Cardiac septum (tissue), 1 donor: ENCODE measurements at regions not wholly inside any gene's neighbourhood (a gene's known extent, or its start where the extent isn't known, plus 50 kb on each side); places are given as distances from the start of the nearest gene placed in this dataset.

Source experiments
- DNase-seq: peaks from one replicate; pipeline ENCODE4 v3.0.0-alpha.2; 2020; ENCODE audit warnings: low spot score
- intact Hi-C: fragments of 100-400 bp; cut with DNase I; formaldehyde crosslinking; loops from one replicate; pipeline ENCODE4 v1.14.0; 2022
- donor health status: DM: no; HTN: no; CAD: no.

DNA sequence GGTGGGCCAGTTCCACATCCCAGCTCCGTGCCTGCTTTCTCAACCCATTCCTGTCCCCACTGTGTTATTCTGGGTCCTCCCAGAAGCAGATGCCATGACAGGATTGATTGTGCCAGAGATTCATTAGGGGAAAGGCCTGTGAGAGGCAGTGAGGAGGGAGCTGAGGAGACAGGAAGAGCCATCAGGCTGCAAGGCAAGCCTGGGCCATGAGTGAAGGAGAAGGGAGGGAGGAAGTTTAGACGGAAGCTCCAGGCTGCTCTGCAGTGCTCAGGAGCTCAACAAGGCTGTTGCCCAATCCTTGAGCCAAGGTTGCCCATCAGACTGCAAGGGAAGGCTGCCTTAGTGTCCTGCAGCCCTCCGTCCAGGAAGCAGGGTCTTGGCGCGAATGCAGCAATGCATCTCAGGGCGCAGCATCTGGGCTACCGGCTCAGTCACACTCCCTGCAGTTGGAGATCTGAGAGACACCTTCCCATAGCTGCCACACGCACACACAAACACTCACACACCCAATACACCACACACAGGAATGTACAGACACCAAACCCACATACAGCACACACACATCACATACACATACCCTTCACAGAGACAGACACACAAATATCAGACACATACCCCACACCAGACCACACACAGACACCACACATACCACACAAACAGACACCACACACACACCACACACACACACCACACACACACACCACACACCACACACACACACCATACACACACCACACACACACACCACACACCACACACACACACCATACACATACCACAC is 139.5 kb upstream of the NDUFV2 start:
- no peak for DNase-seq
- intact Hi-C loops: no loop called here

DNA sequence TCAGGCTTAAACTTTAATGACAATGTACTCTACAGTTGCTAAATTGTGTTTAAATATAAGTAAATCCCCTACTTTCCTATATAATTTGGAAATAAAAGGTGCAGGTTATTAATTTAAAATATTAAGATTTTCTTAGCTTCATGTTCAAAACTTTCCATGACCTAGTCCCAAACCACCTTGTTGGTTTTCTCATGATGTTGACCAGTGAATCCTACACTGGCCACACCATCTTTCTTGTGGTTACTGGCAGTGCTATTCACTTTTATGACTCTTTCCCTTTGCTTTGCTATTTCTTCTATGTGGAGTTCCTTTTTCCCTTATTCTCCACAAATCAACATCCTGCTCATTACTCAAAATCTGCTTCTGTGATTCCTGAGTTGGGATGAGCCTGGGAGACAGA is 138.6 kb upstream of the NDUFV2 start:
- no peak for DNase-seq
- intact Hi-C loops: no loop called here

DNA sequence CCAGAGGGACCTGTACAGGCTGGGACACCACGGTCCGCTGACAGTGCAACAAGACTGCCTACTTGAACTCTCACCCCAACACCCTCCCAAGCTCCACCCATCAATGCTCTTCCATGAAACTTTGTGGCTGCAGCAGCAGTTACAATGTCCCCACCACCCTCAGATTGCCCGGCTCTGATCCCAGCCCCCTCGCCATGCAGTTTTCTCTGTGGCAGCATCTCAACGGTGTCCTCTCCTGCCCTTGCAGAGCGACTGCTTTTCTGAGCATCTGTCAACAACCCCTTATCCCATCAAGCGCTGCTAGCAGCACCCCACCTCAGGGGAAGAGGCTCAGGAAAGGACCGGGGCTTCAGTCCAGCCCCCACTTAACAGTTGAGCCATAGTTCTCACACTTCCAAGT is 137.1 kb upstream of the NDUFV2 start:
- intact Hi-C loops: no loop called here
- no peak for DNase-seq

DNA sequence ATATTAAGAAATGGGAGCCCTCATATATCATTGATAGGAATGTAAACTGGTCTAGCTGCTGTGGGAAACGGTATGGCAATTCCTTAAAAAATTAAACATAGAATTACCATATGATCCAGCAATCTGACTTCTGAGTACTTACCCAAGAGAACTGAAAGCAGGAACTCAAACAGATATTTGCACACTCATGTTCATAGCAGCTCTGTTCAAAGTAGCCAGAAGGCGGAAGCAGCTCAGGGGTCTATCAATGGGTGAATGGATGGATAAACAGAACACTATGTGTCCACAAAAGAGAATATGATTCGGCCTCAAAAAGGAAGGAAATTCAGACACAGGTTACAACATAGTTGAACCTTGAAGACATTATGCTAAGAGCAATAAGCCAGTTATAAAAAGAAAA is 135.7 kb upstream of the NDUFV2 start:
- intact Hi-C loops: no loop called here

DNA sequence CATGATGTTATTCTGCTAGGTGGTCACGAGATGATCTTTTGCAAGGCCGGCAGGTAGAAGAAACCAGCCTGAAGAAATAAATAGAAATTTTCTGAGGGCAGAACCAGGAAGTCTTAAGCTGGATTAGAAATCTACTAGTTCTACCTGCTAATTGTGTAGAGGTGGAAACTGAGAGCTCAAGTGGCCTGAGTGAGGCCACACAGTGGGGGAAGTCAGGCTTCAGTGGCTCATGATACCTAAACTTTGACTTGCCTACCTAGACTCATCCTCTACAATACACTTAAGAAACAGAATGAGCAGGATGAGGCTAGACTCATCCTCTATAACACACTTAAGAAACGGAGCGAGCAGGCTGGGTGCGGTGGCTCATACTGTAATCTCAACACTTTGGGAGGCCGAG is 134.9 kb upstream of the NDUFV2 start:
- intact Hi-C loops: no loop called here
- no peak for DNase-seq

More for the DNA sequence above, 135.7 kb upstream of the NDUFV2 start:
- no peak for DNase-seq

DNA sequence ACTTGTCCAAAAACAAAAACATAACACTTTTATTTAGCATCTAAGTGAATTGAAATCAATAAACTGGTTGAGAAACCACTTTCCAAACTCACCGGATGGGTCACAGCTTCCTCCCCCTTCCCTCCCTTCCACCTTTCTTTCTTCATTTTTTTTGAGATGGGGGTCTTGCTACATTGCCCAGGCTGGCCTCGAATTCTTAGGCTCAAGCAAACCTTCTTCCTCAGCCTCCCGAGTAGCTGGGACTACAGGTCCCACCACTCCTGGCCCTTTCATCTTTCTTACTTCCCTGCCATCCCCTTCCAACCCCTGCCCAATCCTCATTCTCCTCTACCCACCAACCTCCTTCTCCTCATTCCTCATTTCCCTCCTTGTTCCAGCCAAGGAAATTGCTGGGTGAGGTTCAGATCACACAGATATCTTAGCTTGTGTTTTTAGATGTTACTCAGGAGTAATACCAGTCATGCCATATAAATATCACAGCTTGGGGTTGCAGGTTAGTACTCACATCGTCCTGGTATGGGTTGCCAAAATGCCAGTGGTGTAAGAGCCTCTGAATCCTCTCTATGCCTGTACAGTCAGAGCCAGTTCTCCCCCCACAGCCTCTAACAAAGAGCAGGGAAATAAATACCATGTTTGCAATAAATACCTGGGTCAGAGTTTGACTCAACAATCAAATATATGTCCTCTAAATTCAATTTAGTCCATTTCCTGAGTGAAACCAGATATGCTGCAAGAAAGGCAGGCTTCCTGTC is 132.7 kb upstream of the NDUFV2 start:
- intact Hi-C loops: no loop called here
- no peak for DNase-seq

DNA sequence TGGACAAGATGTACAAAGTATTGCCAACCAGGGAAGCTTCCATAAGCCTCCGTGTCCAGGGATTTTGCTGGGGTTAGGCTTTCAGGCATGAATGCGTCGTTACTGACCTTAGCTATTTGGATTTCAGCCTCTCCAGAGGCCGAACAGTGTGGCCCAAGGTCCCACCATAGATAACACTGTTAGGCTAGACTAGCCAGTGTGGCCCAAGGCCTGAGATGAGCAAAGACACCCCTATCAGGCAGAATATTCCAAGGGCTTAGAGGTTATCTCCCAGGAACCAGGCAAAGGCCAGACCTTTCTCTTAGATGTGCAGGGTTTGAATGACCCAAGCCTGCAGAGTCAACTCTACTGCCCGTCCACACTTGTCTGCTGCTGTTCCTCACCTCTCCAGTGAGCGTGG is 131.7 kb upstream of the NDUFV2 start:
- intact Hi-C loops: no loop called here
- DNase-seq: no peak

DNA sequence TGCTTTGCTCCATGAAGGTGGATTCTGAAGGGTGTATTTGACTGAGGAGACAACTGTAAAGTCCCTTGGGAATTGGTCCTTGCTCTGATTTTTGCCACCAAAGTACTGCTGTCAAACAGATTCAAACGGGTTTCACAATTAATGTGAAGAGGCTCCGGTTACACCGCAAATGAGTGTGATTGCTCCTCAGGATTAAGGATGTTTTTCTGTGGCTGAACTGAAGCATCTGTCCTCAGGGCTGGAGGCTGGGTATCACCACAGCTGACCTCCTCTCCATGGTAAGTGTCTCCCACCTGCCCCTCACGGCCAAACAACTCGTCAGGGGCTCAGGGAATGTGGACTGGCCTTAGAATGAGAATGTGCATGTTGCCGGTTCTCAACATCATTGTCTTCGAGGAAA is 130.4 kb upstream of the NDUFV2 start:
- no peak for DNase-seq
- intact Hi-C loops: no loop called here

DNA sequence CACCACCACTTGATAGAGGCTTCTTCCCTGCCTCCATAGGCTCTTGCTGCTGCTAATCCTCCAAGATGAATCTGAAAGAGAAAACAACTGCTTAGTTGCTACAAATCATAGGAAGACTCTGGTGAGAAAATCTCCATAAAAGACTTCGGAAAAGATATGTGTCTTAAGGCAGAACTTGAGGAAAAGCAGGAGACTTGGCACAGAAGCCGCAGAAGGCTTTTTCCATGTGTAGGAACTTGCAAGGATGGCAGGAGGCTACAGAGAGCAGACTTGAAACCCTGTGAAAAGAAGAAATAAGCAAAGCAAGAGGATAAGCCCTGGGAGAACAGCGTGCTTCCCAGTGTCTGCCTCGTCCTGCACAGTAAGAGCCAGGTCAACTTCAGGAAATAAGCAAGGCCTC is 128.2 kb upstream of the NDUFV2 start:
- no peak for DNase-seq
- intact Hi-C loops: no loop called here

DNA sequence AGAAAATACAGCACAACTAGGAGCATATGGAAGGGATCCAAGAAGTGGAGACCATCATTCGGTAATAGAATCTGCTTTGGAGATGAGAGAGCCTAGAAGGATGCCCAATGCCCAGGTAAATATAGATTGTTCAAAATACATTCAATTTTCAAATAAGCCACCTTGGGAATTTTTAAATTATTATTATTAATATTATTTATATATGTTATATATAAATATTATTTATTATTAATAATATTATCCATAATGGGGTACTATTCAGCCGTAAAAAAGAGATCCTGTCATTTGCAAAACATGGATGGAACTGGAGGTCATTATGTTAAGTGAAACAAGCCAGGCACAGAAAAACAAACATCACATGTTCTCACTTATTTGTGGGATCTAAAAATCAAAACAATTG is 127.8 kb upstream of the NDUFV2 start:
- intact Hi-C loops: no loop called here

DNA sequence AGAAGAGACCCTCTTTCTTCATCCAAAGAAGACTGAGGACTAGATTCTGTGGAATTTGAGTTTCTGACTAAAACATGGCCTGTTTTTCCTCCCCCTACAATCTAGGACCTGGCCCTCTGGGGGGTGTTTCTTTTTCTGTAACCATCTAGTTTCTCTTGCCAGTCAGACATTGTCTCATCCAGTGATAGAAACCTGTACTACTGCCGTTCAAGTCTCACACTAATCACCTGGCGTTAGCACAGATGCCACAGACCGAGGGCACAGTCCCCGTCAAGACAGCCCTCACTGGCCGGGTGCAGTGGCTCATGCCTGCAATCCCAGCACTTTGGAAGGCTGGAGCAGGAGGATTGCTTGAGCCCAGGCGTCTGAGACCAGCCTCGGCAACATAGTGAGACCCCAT is 126.9 kb upstream of the NDUFV2 start:
- intact Hi-C loops: no loop called here
- DNase-seq: no peak

More for the DNA sequence above, 127.8 kb upstream of the NDUFV2 start:
- no peak for DNase-seq

DNA sequence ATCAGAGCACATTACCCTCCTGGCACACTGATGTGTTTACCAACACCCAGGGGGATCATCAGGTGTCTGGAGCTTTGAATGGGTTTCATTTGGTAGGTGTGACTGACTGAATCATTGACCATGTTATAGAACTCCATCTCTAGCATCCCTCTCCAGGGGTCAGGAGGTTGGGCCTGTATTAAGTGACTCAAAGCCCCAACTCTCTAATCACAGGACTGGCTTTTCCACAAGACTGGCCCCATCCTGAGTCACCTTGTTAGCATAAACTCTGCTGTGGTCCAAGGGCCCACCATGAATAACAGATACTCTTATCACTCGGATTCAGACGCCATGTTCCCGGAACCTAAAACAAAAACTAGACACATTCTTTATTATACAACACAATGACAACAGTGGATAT is 125.9 kb upstream of the NDUFV2 start:
- DNase-seq: no peak
- intact Hi-C loops: no loop called here

DNA sequence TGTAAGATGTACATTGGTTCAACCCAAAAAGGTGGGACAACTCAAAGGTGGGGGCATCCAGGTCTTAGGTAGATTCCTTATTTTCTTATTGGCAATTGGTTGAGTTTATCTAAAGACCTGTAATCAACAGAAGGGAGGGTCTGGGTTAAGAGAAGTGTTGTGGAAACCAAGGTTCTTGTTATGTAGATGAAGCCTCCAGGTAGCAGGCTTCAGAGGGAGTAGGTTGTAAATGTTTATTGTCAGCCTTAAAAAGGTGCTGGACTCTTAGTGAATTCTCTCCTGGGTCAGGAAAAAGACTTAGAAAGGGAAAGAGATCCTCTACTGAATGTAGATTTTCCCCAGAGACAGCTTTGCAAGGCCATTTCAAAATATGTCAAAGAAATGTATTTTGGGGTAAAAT is 125.3 kb upstream of the NDUFV2 start:
- intact Hi-C loops: no loop called here
- no peak for DNase-seq

DNA sequence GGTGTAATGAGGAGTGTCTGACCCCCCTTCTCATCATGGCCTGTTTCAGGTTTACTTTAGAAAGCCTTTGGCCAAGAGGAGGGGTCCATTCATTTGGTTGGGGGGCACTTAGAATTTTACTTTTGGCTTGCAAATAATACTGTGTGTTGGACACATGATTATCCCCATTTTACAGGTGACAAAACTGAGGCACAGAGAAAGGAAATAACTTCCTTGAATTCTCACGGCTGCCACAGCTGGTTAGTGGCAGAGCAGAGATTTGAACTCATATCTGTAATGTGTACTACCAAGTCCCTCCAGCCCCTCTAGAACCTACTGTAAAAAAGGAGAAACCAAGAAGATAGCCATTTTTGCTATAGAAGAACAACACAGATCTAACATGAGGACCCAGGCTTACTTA is 124.8 kb upstream of the NDUFV2 start:
- DNase-seq: no peak
- intact Hi-C loops: no loop called here

DNA sequence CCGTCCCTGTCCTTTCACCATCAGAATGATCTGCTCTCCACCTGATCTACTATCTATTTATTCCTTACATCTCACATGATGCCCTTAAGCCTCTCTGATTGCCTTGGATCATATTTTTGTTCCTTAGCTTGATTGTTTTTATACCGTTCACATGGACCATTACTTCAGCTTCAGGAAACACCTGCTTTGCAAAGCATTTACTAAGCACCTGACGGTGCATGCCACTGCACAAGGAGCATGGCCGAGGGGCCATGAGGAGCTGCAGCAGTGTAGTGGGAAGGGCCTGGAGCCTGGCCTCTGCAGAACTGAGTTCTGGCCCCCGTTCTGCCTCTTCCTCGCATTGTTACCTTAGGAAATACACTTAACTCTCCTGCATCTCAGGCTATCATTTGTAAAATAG is 124.1 kb upstream of the NDUFV2 start:
- no peak for DNase-seq
- intact Hi-C loops: no loop called here

DNA sequence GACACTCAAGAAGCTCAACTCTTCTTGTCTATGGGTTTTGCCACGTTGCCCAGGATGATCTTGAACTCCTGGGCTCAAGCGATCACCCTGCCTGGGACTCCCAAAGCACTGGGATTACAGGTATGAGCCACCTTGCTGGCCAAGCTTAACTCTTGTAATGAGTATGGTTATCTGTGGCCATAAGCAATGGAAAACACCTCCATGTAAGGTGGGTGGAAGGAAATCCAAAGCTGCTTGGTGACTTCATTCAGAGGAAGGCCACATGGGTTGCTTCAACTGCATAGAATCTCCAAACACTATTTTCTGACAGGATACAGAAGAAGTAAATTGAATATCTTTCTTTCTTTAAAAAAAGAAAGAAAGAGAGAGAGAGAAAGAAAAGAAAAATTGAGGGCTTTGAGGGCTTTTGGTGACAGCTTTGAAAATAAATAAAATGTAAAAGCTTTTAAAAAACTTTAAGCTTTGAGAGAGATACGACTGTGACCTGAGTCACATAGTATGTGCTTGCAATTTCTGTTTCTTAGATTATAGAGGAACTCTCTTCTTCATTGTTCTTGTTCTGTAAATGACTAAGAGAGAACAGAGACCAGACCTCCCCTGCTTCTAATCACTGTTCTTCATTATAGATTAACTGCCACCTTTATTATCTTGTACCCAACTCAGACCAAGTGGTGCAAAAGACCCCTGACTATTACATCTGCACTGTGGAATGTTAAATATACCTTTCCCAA is 123.1 kb upstream of the NDUFV2 start:
- no peak for DNase-seq
- intact Hi-C loops: no loop called here

DNA sequence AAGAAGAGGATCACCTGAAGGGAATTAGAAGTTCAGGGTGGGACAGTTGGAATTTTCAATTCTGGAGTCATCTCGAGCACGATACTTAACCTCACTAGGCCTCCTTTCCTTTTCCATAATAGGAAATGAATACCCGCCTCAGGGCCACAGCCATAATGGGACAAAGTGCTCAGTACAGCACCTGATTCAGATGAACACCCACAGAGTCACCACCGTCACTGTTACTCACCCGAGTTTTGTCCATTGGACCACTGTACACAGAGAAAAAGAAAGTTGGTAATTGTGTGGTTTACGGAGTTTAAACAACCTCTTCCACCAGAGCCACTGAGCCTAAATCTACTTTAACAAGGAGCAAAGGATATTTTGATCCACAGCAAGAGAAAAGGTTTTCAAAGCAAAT is 122.0 kb upstream of the NDUFV2 start:
- intact Hi-C loops: loop anchor here (5.0 kb wide), 1 partner anchor 323 kb away; no protein-coding TSS in a partner anchor

DNA sequence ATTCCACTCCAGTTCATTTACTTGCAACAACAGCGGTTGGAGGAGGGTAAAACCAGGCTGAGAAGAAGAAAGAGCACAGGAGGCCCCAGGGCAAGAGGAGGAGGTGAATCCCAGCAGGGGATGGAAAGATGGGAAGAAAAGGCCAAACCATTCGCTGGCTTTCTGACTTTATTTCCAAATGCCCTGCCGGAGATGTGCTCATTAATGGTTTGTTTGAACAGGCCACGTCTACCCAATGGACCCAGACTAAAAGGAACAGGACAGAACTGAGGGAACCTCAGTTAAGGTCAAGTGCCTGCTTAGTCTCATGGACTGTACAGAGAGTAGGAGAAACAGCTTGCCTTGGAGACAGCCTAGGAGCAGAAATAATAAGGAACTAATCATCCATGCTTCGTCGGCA is 121.6 kb upstream of the NDUFV2 start:
- DNase-seq: no peak
- intact Hi-C loops: loop anchor here (5.0 kb wide), 1 partner anchor 324 kb away; no protein-coding TSS in a partner anchor

More for the DNA sequence above, 122.0 kb upstream of the NDUFV2 start:
- DNase-seq: no peak

DNA sequence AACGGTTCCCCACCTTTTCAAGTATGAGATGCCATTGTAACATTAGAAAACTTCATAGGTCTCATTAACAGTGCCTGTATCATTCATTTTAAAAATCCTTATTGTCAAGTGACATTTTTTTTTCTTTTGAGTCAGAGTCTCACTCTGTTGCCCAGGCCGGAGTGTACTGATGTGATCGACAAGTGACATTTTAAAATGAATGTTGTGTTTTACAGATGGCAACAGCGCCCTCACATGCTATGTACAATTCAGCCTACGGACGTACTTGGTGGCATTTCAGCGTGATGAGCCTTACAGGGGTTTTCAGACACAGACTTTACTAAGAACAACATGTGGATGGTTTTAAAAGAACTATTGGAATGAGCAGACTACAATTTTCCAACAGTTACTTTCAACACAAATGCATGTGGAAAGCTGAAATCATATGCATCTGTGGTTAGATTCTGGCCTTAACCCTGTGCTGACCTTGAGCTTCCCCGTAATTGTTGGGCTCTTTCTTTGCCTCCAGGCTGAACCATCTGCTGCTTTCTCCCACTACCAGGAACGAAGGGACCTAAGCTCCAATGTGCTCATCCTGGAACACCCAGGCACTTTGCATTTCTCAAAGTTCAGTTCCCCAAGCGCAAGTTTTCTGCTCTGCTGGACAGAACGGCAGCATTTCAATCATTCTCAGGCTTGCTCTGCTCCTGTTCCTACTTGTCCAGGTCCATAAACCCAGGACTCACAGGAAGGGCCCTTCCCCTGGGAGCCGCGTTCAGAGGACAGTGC is 119.9 kb upstream of the NDUFV2 start:
- DNase-seq: no peak
- intact Hi-C loops: loop anchor here (5.0 kb wide), 1 partner anchor 325 kb away; no protein-coding TSS in a partner anchor

DNA sequence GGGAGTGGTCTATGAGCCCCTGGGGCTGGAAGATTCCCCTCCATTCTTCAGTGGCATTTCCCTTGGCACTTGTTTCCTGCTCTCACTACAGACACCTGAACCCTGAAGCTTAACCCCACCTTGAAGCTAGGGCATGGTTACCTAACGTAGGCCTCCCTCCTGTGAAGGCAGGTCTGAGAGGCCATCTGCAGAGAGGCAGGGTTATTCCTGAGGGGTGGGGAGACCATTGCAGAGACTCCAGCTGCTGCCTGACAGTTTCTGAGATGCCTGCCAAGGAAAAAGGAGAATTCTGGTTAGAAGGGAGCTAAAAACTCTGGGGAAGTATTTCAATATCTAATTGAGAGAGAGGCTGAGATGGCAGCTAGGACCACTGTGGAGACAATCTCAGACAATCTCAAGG is 119.3 kb upstream of the NDUFV2 start:
- DNase-seq: no peak
- intact Hi-C loops: loop anchor here (5.0 kb wide), 1 partner anchor 326 kb away; no protein-coding TSS in a partner anchor
